T-cell (primary cell): ENCODE measurements at regions not wholly inside any gene's neighbourhood (a gene's known extent, or its start where the extent isn't known, plus 50 kb on each side); places are given as distances from the start of the nearest gene placed in this dataset.
A peak's percentile ranks its signal among the peaks of the same experiment; 100 is the strongest.

Experiments used
- ATAC-seq, 4 experiments: fragments of 200-7000 bp in 3 of 4; fragments of 150-1000 bp in 1 of 4; cut with Tn5 transposase; replicated peaks in 1 of 4; 1 replicate in 3 of 4; 2 replicates in 1 of 4; pipeline ENCODE4 v1.10.0; 2021; ENCODE audit warnings: moderate library complexity in 3 of 4, mild to moderate bottlenecking in 2 of 4, moderate number of reproducible peaks in 1 of 4
- CTCF ChIA-PET, 2 donors: fragments of 300-600 bp; sonication (Branson Sonifier 250); formaldehyde crosslinking; loops; one replicate each; lab custom pipeline; 2022; ENCODE audit warnings: antibody characterized with exemption in 2 of 2; lab: Charles Lee
- POLR2A ChIA-PET, 2 donors: fragments of 300-600 bp; sonication (Branson Sonifier 250); formaldehyde crosslinking; loops; one replicate each; lab custom pipeline; 2022; ENCODE audit warnings: antibody characterized with exemption in 2 of 2; lab: Charles Lee
- DNase-seq, 35 experiments: peaks; one replicate each; pipeline versions ENCODE4 v3.0.0 to v3.0.0-alpha.2; 2013 to 2023
- H3K27ac ChIP-seq: one replicate; pipeline ENCODE4 v1.5.1; 2013; ENCODE audit warnings: low read length
- H3K27me3 ChIP-seq, 2 experiments: replicated peaks in 1 of 2; 1 replicate in 1 of 2; 2 replicates in 1 of 2; pipeline versions ENCODE4 v1.6.1 to v1.7.0; 2013; ENCODE audit warnings: low read length in 1 of 2, mixed read lengths in 1 of 2; ENCODE audit not compliant: control insufficient read depth in 2 of 2, insufficient read depth in 2 of 2; ENCODE audit errors: extremely low read depth in 1 of 2
- H3K36me3 ChIP-seq, 2 donors: 1 replicate in 1 of 2; 2 replicates in 1 of 2; pipeline versions ENCODE4 v1.6.1 to v1.7.0; 2013; ENCODE audit warnings: low read length in 1 of 2; ENCODE audit not compliant: control insufficient read depth in 2 of 2, insufficient read depth in 1 of 2; ENCODE audit errors: extremely low read depth in 1 of 2
- H3K4me1 ChIP-seq, 2 experiments: 1 replicate in 1 of 2; 2 replicates in 1 of 2; pipeline versions ENCODE4 v1.6.1 to v1.7.0; 2013; ENCODE audit warnings: low read length in 2 of 2, mixed read lengths in 1 of 2; ENCODE audit not compliant: insufficient read depth in 2 of 2, control insufficient read depth in 1 of 2; ENCODE audit errors: extremely low read depth in 1 of 2
- H3K4me3 ChIP-seq, 2 donors: 1 replicate in 1 of 2; 2 replicates in 1 of 2; pipeline versions ENCODE4 v1.5.1 to v1.7.0; 2013; ENCODE audit warnings: mild to moderate bottlenecking in 2 of 2, low read length in 1 of 2, moderate library complexity in 1 of 2; ENCODE audit not compliant: control insufficient read depth in 1 of 2; ENCODE audit errors: extremely low read depth in 1 of 2
- H3K9me3 ChIP-seq: 2 replicates; pipeline ENCODE4 v1.7.0; 2013
- H3K27ac Mint-ChIP-seq, 2 donors: one replicate each; pipeline ENCODE4 v1.8.0; 2020 to 2021; ENCODE audit warnings: mild to moderate bottlenecking in 2 of 2, mixed read lengths in 2 of 2
- H3K27me3 Mint-ChIP-seq, 2 donors: one replicate each; pipeline ENCODE4 v1.8.0; 2021 to 2022; ENCODE audit warnings: mixed read lengths in 2 of 2
- H3K36me3 Mint-ChIP-seq: one replicate; pipeline ENCODE4 v1.8.0; 2021; ENCODE audit warnings: mixed read lengths
- H3K4me1 Mint-ChIP-seq, 3 donors: one replicate each; pipeline ENCODE4 v1.8.0; 2020 to 2022; ENCODE audit warnings: mixed read lengths in 3 of 3, mild to moderate bottlenecking in 1 of 3
- H3K4me3 Mint-ChIP-seq, 3 donors: one replicate each; pipeline ENCODE4 v1.8.0; 2020 to 2022; ENCODE audit warnings: mild to moderate bottlenecking in 3 of 3, mixed read lengths in 3 of 3, moderate library complexity in 3 of 3
- H3K9me3 Mint-ChIP-seq, 3 donors: one replicate each; pipeline ENCODE4 v1.8.0; 2020 to 2022; ENCODE audit warnings: mixed read lengths in 3 of 3
- WGBS: methylation state at CpG from one replicate; pipeline ENCODE4 v1.1.5; 2013; ENCODE audit warnings: missing lambda C conversion rate; ENCODE audit not compliant: insufficient coverage; 5-methylcytosine and 5-hydroxymethylcytosine counted together

GRCh38 chr12:25368557-25368956 lies 117.8 kb upstream of the KRAS start:
- Mint-ChIP-seq H3K4me3 (no peak overlapping the region), H3K27me3 (no peaks in the 10 kb centered on the region), H3K27ac (no peak overlapping the region), H3K36me3 (no peaks in the 10 kb centered on the region), H3K9me3 (no peaks in the 10 kb centered on the region), H3K4me1 (peaks cover 13 to 16% (median 13%) of the 10 kb centered on the region in 3 donors)
- Histone ChIP-seq H3K4me3 (no peak overlapping the region), H3K4me1 (peaks cover 4 to 13% of the 10 kb centered on the region in 2 experiments), H3K27ac (no peak overlapping the region), H3K36me3 (no peaks in the 10 kb centered on the region), H3K27me3 (no peaks in the 10 kb centered on the region), H3K9me3 (no peaks in the 10 kb centered on the region)
- ChIA-PET CTCF (interaction anchor here in 1 of 2 donors (0.5 to 0.6 kb wide), 2 partner anchors 11 to 109 kb away, joined by 3 read pairs; no protein-coding TSS in a partner anchor), POLR2A (interaction anchor here in 1 of 2 donors (0.7 kb wide), 1 partner anchor 21 kb away, joined by 3 read pairs; no protein-coding TSS in a partner anchor)
- no peak for DNase-seq
- ATAC-seq: no peak

GRCh38 chr12:25366122-25366521 lies 115.4 kb upstream of the KRAS start:
- Mint-ChIP-seq H3K9me3 (no peaks in the 10 kb centered on the region), H3K27ac (no peak overlapping the region), H3K4me1 (peaks cover 13% of the 10 kb centered on the region in 3 donors), H3K27me3 (no peaks in the 10 kb centered on the region), H3K36me3 (no peaks in the 10 kb centered on the region), H3K4me3 (no peak overlapping the region)
- no peak overlapping the region for H3K4me3 ChIP-seq
- H3K4me1 ChIP-seq: peaks cover 4 to 11% of the 10 kb centered on the region in 2 experiments
- no peaks in the 10 kb centered on the region for H3K36me3 ChIP-seq
- DNase-seq (no peak), ATAC-seq (no peak)
- 100% methylated on average over 2 of the region's 3 CpGs for WGBS
- no peak overlapping the region for H3K27ac ChIP-seq
- H3K27me3 ChIP-seq: no peaks in the 10 kb centered on the region
- H3K9me3 ChIP-seq: no peaks in the 10 kb centered on the region
- ChIA-PET CTCF (interaction anchor here in 1 of 2 donors (0.6 to 2.6 kb wide), 3 partner anchors 21 to 257 kb away, joined by 3 to 11 read pairs (median 10); no protein-coding TSS in a partner anchor), POLR2A (interaction anchor here (0.6 to 2.0 kb wide), 6 partner anchors 9 to 125 kb away, joined by 3 to 10 read pairs (median 4); no protein-coding TSS in a partner anchor)

- WGBS: no CpG with 5 or more reads among the region's 3 CpGs
- H3K4me3 ChIP-seq: no peak overlapping the region
- POLR2A ChIA-PET: interaction anchor here (0.6 to 2.0 kb wide), 7 partner anchors 18 to 312 kb away, joined by 3 to 11 read pairs (median 5); no protein-coding TSS in a partner anchor
Measured at GRCh38 chr12:25365340-25365730, 114.6 kb upstream of the KRAS start.

GRCh38 chr12:25364529-25365339 lies 114.0 kb upstream of the KRAS start:
- ATAC-seq (peak in 1 of 4 experiments; percentile 72), DNase-seq (peak in 1 of 35 experiments; percentile 23)
- no peaks in the 10 kb centered on the region for H3K9me3 ChIP-seq
- Mint-ChIP-seq H3K27me3 (no peaks in the 10 kb centered on the region), H3K4me3 (peak overlapping the region in 2 of 3 donors; percentile 10 to 54), H3K9me3 (no peaks in the 10 kb centered on the region), H3K27ac (peak overlapping the region in 1 of 2 donors; percentile 11), H3K36me3 (no peaks in the 10 kb centered on the region), H3K4me1 (peaks cover 13 to 16% (median 13%) of the 10 kb centered on the region in 3 donors)
- H3K36me3 ChIP-seq: no peaks in the 10 kb centered on the region
- peaks cover 4 to 11% of the 10 kb centered on the region in 2 experiments for H3K4me1 ChIP-seq
- CTCF ChIA-PET: interaction anchor here (0.6 to 2.6 kb wide), 8 partner anchors 14 to 155 kb away, joined by 3 to 11 read pairs (median 5); no protein-coding TSS in a partner anchor
- no peak overlapping the region for H3K4me3 ChIP-seq
- no CpG with 5 or more reads among the region's 5 CpGs for WGBS
- H3K27ac ChIP-seq: no peak overlapping the region
- POLR2A ChIA-PET: interaction anchor here (0.7 to 2.0 kb wide), 3 partner anchors 19 to 312 kb away, joined by 3 to 11 read pairs (median 10); no protein-coding TSS in a partner anchor
- H3K27me3 ChIP-seq: no peaks in the 10 kb centered on the region

More at GRCh38 chr12:25365340-25365730, 114.6 kb upstream of the KRAS start:
- Mint-ChIP-seq H3K9me3 (no peaks in the 10 kb centered on the region), H3K27ac (peak overlapping the region in 1 of 2 donors; percentile 11), H3K36me3 (no peaks in the 10 kb centered on the region), H3K4me3 (peak overlapping the region in 1 of 3 donors; percentile 54), H3K27me3 (no peaks in the 10 kb centered on the region), H3K4me1 (peaks cover 13% of the 10 kb centered on the region in 3 donors)
- Histone ChIP-seq H3K36me3 (no peaks in the 10 kb centered on the region), H3K9me3 (no peaks in the 10 kb centered on the region), H3K27ac (no peak overlapping the region), H3K4me1 (peaks cover 4 to 11% of the 10 kb centered on the region in 2 experiments), H3K27me3 (no peaks in the 10 kb centered on the region)
- CTCF ChIA-PET: interaction anchor here (0.7 to 2.6 kb wide), 5 partner anchors 14 to 124 kb away, joined by 3 to 11 read pairs (median 6); no protein-coding TSS in a partner anchor
- DNase-seq: no peak
- ATAC-seq: no peak

- Mint-ChIP-seq H3K27ac (no peak overlapping the region), H3K36me3 (no peaks in the 10 kb centered on the region), H3K9me3 (no peaks in the 10 kb centered on the region), H3K27me3 (no peaks in the 10 kb centered on the region), H3K4me1 (peaks cover 13 to 18% (median 13%) of the 10 kb centered on the region in 3 donors), H3K4me3 (no peak overlapping the region)
- Histone ChIP-seq H3K27ac (no peak overlapping the region), H3K36me3 (no peaks in the 10 kb centered on the region), H3K4me1 (peaks cover 4 to 11% of the 10 kb centered on the region in 2 experiments), H3K9me3 (no peaks in the 10 kb centered on the region), H3K4me3 (no peak overlapping the region), H3K27me3 (no peaks in the 10 kb centered on the region)
- ChIA-PET POLR2A (interaction anchor here in 1 of 2 donors (0.6 to 0.7 kb wide), 2 partner anchors 121 to 155 kb away, joined by 3 to 4 read pairs; no protein-coding TSS in a partner anchor), CTCF (interaction anchor here in 1 of 2 donors (1.4 kb wide), 1 partner anchor 15 kb away, joined by 5 read pairs; no protein-coding TSS in a partner anchor)
- ATAC-seq (no peak), DNase-seq (no peak)
- no CpG with 5 or more reads among the region's 4 CpGs for WGBS
Measured at GRCh38 chr12:25362646-25363045, 111.9 kb upstream of the KRAS start.

- H3K4me3 ChIP-seq: no peak overlapping the region
- no peak for DNase-seq
- peaks cover 4 to 11% of the 10 kb centered on the region in 2 experiments for H3K4me1 ChIP-seq
- Mint-ChIP-seq H3K27me3 (no peaks in the 10 kb centered on the region), H3K27ac (no peak overlapping the region), H3K9me3 (no peaks in the 10 kb centered on the region), H3K4me1 (peaks cover 13 to 18% (median 13%) of the 10 kb centered on the region in 3 donors), H3K36me3 (no peaks in the 10 kb centered on the region), H3K4me3 (no peak overlapping the region)
- no peak for ATAC-seq
- no peaks in the 10 kb centered on the region for H3K36me3 ChIP-seq
- POLR2A ChIA-PET: no interaction called here
- CTCF ChIA-PET: no interaction called here
- H3K27ac ChIP-seq: no peak overlapping the region
- H3K9me3 ChIP-seq: no peaks in the 10 kb centered on the region
- H3K27me3 ChIP-seq: no peaks in the 10 kb centered on the region
- 80% methylated on average over 1 of the region's 2 CpGs for WGBS
Measured at GRCh38 chr12:25361511-25361910, 110.8 kb upstream of the KRAS start.
